Thoracic aorta (tissue), 2 donors: ENCODE measurements at regions not wholly inside any gene's neighbourhood (a gene's known extent, or its start where the extent isn't known, plus 50 kb on each side); places are given as distances from the start of the nearest gene placed in this dataset.

Source experiments
- ATAC-seq: fragments of 150-250 bp; one replicate; pipeline ENCODE4 v1.8.0; 2017; ENCODE audit warnings: low read depth; ENCODE audit not compliant: insufficient number of reproducible peaks, low FRiP score
- DNase-seq: peaks from one replicate; pipeline ENCODE4 v3.0.0-alpha.2; 2020; ENCODE audit warnings: low spot score
- H3K27ac ChIP-seq, 2 donors: fragments of 200-600 bp; sonication (generic); 1 replicate in 1 of 2; 2 replicates in 1 of 2; pipeline ENCODE4 v1.5.1; 2016; ENCODE audit warnings: mild to moderate bottlenecking in 2 of 2, moderate library complexity in 2 of 2
- H3K27me3 ChIP-seq: fragments of 200-600 bp; sonication (generic); replicated peaks from 2 replicates; pipeline ENCODE4 v1.6.0; 2016; ENCODE audit warnings: mild to moderate bottlenecking; ENCODE audit not compliant: insufficient read depth
- H3K36me3 ChIP-seq: fragments of 200-600 bp; sonication (generic); one replicate; pipeline ENCODE4 v1.5.1; 2016
- H3K4me1 ChIP-seq, 2 donors: fragments of 200-600 bp; sonication (generic); 1 replicate in 1 of 2; 2 replicates in 1 of 2; pipeline versions ENCODE4 v1.5.1 to v1.6.0; 2016; ENCODE audit warnings: low read depth in 2 of 2, mild to moderate bottlenecking in 1 of 2; ENCODE audit not compliant: control insufficient read depth in 1 of 2
- H3K4me3 ChIP-seq: fragments of 200-600 bp; sonication (generic); 2 replicates; pipeline ENCODE4 v1.5.1; 2016; ENCODE audit warnings: mild to moderate bottlenecking
- H3K9me3 ChIP-seq: fragments of 200-600 bp; sonication (generic); 2 replicates; pipeline ENCODE4 v1.5.1; 2016
- CTCF ChIP-seq: fragments of 200-600 bp; sonication (generic); IDR thresholded peaks from one replicate; pipeline ENCODE4 v1.5.1; 2019; ENCODE audit warnings: antibody characterized with exemption

GRCh38 chr5:125894383-125894782 lies 528.8 kb upstream of the GRAMD2B start:
- ATAC-seq (no peak), DNase-seq (no peak)
- H3K27me3 ChIP-seq: no peaks in the 10 kb centered on the region
- no peak overlapping the region for H3K4me3 ChIP-seq
- TF ChIP-seq CTCF: no peak
- no peak overlapping the region for H3K27ac ChIP-seq
- no peaks in the 10 kb centered on the region for H3K9me3 ChIP-seq
- H3K36me3 ChIP-seq: no peaks in the 10 kb centered on the region
- H3K4me1 ChIP-seq: peaks cover 0 to 5% of the 10 kb centered on the region in 2 donors

GRCh38 chr5:125896368-125896767 lies 526.8 kb upstream of the GRAMD2B start:
- Histone ChIP-seq H3K4me3 (no peak overlapping the region), H3K27me3 (no peaks in the 10 kb centered on the region), H3K36me3 (no peaks in the 10 kb centered on the region), H3K9me3 (no peaks in the 10 kb centered on the region), H3K4me1 (no peaks in the 10 kb centered on the region), H3K27ac (no peak overlapping the region)
- DNase-seq (no peak), ATAC-seq (no peak)
- no peak for TF ChIP-seq CTCF

GRCh38 chr5:125897089-125897488 lies 526.1 kb upstream of the GRAMD2B start:
- Histone ChIP-seq H3K4me1 (no peaks in the 10 kb centered on the region), H3K4me3 (no peak overlapping the region), H3K27ac (no peak overlapping the region), H3K27me3 (no peaks in the 10 kb centered on the region), H3K9me3 (no peaks in the 10 kb centered on the region), H3K36me3 (no peaks in the 10 kb centered on the region)
- DNase-seq: no peak
- TF ChIP-seq CTCF: no peak
- ATAC-seq: no peak

GRCh38 chr5:125898851-125899405 lies 524.3 kb upstream of the GRAMD2B start:
- Histone ChIP-seq H3K4me1 (no peaks in the 10 kb centered on the region), H3K27ac (no peak overlapping the region), H3K27me3 (no peaks in the 10 kb centered on the region), H3K36me3 (no peaks in the 10 kb centered on the region), H3K9me3 (no peaks in the 10 kb centered on the region), H3K4me3 (no peak overlapping the region)
- ATAC-seq: no peak
- TF ChIP-seq CTCF: no peak
- no peak for DNase-seq

GRCh38 chr5:125912028-125912427 lies 511.2 kb upstream of the GRAMD2B start:
- no peak for DNase-seq
- H3K9me3 ChIP-seq: peaks cover 4% of the 10 kb centered on the region
- no peak for TF ChIP-seq CTCF
- no peaks in the 10 kb centered on the region for H3K36me3 ChIP-seq
- no peak overlapping the region for H3K4me3 ChIP-seq
- H3K27me3 ChIP-seq: no peaks in the 10 kb centered on the region
- ATAC-seq: no peak
- no peaks in the 10 kb centered on the region for H3K4me1 ChIP-seq
- H3K27ac ChIP-seq: no peak overlapping the region
